IPS DF 19.7 (cell line): ENCODE measurements at regions not wholly inside any gene's neighbourhood (a gene's known extent, or its start where the extent isn't known, plus 50 kb on each side); places are given as distances from the start of the nearest gene placed in this dataset.

Experiments
- DNase-seq: peaks from one replicate; pipeline ENCODE4 v3.0.0-alpha.2; 2013; ENCODE audit warnings: low read depth, low spot score

- DNase-seq, result no peak
Measured at GRCh38 chr10:3914733-3915132, 129.7 kb upstream of the KLF6 start.

GRCh38 chr10:3911713-3912442 lies 126.9 kb upstream of the KLF6 start:
- DNase-seq, result no peak

- no peak for DNase-seq
Measured at GRCh38 chr10:3911241-3911640, 126.2 kb upstream of the KLF6 start.

- no peak for DNase-seq
Measured at GRCh38 chr10:3909339-3909738, 124.3 kb upstream of the KLF6 start.

GRCh38 chr10:3908183-3908582 lies 123.2 kb upstream of the KLF6 start:
- DNase-seq, result no peak

GRCh38 chr10:3907514-3907913 lies 122.5 kb upstream of the KLF6 start:
- no peak for DNase-seq

GRCh38 chr10:3906511-3907111 lies 121.6 kb upstream of the KLF6 start:
- no peak for DNase-seq

- no peak for DNase-seq
Measured at GRCh38 chr10:3904419-3904960, 119.5 kb upstream of the KLF6 start.

GRCh38 chr10:3902809-3903410 lies 117.9 kb upstream of the KLF6 start:
- no peak for DNase-seq

- DNase-seq, result no peak
Measured at GRCh38 chr10:3902054-3902808, 117.2 kb upstream of the KLF6 start.

- DNase-seq, result no peak
Measured at GRCh38 chr10:3901370-3901769, 116.4 kb upstream of the KLF6 start.

- DNase-seq, result no peak
Measured at GRCh38 chr10:3900391-3900790, 115.4 kb upstream of the KLF6 start.

- no peak for DNase-seq
Measured at GRCh38 chr10:3898821-3899220, 113.8 kb upstream of the KLF6 start.

- no peak for DNase-seq
Measured at GRCh38 chr10:3897156-3897555, 112.1 kb upstream of the KLF6 start.

GRCh38 chr10:3896161-3896560 lies 111.2 kb upstream of the KLF6 start:
- DNase-seq, result no peak

GRCh38 chr10:3895045-3895631 lies 110.1 kb upstream of the KLF6 start:
- DNase-seq, result no peak

- no peak for DNase-seq
Measured at GRCh38 chr10:3893901-3894563, 109.0 kb upstream of the KLF6 start.

GRCh38 chr10:3892440-3893425 lies 107.7 kb upstream of the KLF6 start:
- no peak for DNase-seq

GRCh38 chr10:3891396-3891795 lies 106.4 kb upstream of the KLF6 start:
- no peak for DNase-seq
